OCI-LY7 (cell line): ENCODE measurements at regions not wholly inside any gene's neighbourhood (a gene's known extent, or its start where the extent isn't known, plus 50 kb on each side); places are given as distances from the start of the nearest gene placed in this dataset.

ENCODE experiments used
- EZH2phosphoT487 ChIP-seq: fragments of 200-600 bp; sonication (generic); IDR thresholded peaks from 2 replicates; pipeline ENCODE4 v1.6.1; 2018; ENCODE audit warnings: low read depth, borderline replicate concordance, mild to moderate bottlenecking, mixed run types, antibody characterized with exemption, low read length, moderate library complexity, mixed read lengths
- TF ChIP-seq, protein P1 (sequence below): fragments of 200-600 bp; sonication (generic); conservative IDR thresholded peaks from 2 replicates; pipeline ENCODE4 v1.5.1; 2014; ENCODE audit warnings: mild to moderate bottlenecking, antibody characterized with exemption, low read length, moderate library complexity, mixed read lengths

GRCh38 chr10:65312876-65313275 lies 1613.0 kb upstream of the LRRTM3 start:
- TF ChIP-seq, protein P1, sequence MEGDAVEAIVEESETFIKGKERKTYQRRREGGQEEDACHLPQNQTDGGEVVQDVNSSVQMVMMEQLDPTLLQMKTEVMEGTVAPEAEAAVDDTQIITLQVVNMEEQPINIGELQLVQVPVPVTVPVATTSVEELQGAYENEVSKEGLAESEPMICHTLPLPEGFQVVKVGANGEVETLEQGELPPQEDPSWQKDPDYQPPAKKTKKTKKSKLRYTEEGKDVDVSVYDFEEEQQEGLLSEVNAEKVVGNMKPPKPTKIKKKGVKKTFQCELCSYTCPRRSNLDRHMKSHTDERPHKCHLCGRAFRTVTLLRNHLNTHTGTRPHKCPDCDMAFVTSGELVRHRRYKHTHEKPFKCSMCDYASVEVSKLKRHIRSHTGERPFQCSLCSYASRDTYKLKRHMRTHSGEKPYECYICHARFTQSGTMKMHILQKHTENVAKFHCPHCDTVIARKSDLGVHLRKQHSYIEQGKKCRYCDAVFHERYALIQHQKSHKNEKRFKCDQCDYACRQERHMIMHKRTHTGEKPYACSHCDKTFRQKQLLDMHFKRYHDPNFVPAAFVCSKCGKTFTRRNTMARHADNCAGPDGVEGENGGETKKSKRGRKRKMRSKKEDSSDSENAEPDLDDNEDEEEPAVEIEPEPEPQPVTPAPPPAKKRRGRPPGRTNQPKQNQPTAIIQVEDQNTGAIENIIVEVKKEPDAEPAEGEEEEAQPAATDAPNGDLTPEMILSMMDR, result no peak
- no peak for TF ChIP-seq EZH2phosphoT487
